ENCODE measurements at regions not wholly inside any gene's neighbourhood (a gene's known extent, or its start where the extent isn't known, plus 50 kb on each side); places are given as distances from the start of the nearest gene placed in this dataset.
"Not testable (repeated sequence)": the region's sequence is repeated elsewhere in the genome, so short reads cannot be mapped to it uniquely, and the experiment has no call there.

GRCh38 chr7:146057958-146058357 is 58.6 kb upstream of the CNTNAP2 start:
- TF ChIP-seq CTCF (IDR thresholded peaks at IDR 0.05) (no peak), POLR2A (IDR thresholded peaks at IDR 0.05) (no peak)
- Histone ChIP-seq H3K27me3 (no peaks in the 10 kb centered on the region), H3K9me3 (no peaks in the 10 kb centered on the region), H3K4me3 (no peak overlapping the region), H3K4me1 (no peaks in the 10 kb centered on the region), H3K27ac (no peak overlapping the region), H3K36me3 (no peaks in the 10 kb centered on the region)
- no peak for DNase-seq
- intact Hi-C loops (cut with DNase I; ENCODE audit: low total_unique reads) = no loop called here

- TF ChIP-seq POLR2A (IDR thresholded peaks at IDR 0.05) (no peak), CTCF (IDR thresholded peaks at IDR 0.05) (no peak)
- H3K27me3 ChIP-seq = no peaks in the 10 kb centered on the region
- H3K4me1 ChIP-seq = no peaks in the 10 kb centered on the region
- intact Hi-C loops (cut with DNase I; ENCODE audit: low total_unique reads) = no loop called here
- no peaks in the 10 kb centered on the region for H3K9me3 ChIP-seq
- H3K27ac ChIP-seq = no peak overlapping the region
- no peak overlapping the region for H3K4me3 ChIP-seq
- no peak for DNase-seq
- no peaks in the 10 kb centered on the region for H3K36me3 ChIP-seq
Observed at GRCh38 chr7:146054909-146055308, 61.7 kb upstream of the CNTNAP2 start.

- no peaks in the 10 kb centered on the region for H3K36me3 ChIP-seq
- no peak for DNase-seq
- no peak overlapping the region for H3K27ac ChIP-seq
- no peaks in the 10 kb centered on the region for H3K4me1 ChIP-seq
- intact Hi-C loops (cut with DNase I; ENCODE audit: low total_unique reads) = no loop called here
- H3K27me3 ChIP-seq = no peaks in the 10 kb centered on the region
- no peak overlapping the region for H3K4me3 ChIP-seq
- TF ChIP-seq POLR2A (IDR thresholded peaks at IDR 0.05) = no peak
- TF ChIP-seq CTCF (IDR thresholded peaks at IDR 0.05) = no peak
- H3K9me3 ChIP-seq = no peaks in the 10 kb centered on the region
Observed at GRCh38 chr7:146053492-146053891, 63.1 kb upstream of the CNTNAP2 start.

- intact Hi-C loops (cut with DNase I; ENCODE audit: low total_unique reads); H3K4me3 ChIP-seq; H3K27me3 ChIP-seq; H3K9me3 ChIP-seq; DNase-seq; H3K4me1 ChIP-seq; H3K36me3 ChIP-seq; H3K27ac ChIP-seq: not testable (repeated sequence)
Observed at GRCh38 chr7:146043310-146043709, 73.3 kb upstream of the CNTNAP2 start.

- intact Hi-C loops (cut with DNase I; ENCODE audit: low total_unique reads) = no loop called here
- no peaks in the 10 kb centered on the region for H3K4me1 ChIP-seq
- no peaks in the 10 kb centered on the region for H3K36me3 ChIP-seq
- no peak for TF ChIP-seq POLR2A (IDR thresholded peaks at IDR 0.05)
- TF ChIP-seq CTCF (IDR thresholded peaks at IDR 0.05) = no peak
- no peaks in the 10 kb centered on the region for H3K9me3 ChIP-seq
- no peak for DNase-seq
- no peak overlapping the region for H3K27ac ChIP-seq
- no peaks in the 10 kb centered on the region for H3K27me3 ChIP-seq
- no peak overlapping the region for H3K4me3 ChIP-seq
Observed at GRCh38 chr7:146028251-146028750, 88.3 kb upstream of the CNTNAP2 start.

GRCh38 chr7:146027243-146027642 is 89.4 kb upstream of the CNTNAP2 start:
- TF ChIP-seq POLR2A (IDR thresholded peaks at IDR 0.05) = no peak
- no peak for TF ChIP-seq CTCF (IDR thresholded peaks at IDR 0.05)
- DNase-seq = no peak
- Histone ChIP-seq H3K36me3 (no peaks in the 10 kb centered on the region), H3K4me3 (no peak overlapping the region), H3K4me1 (no peaks in the 10 kb centered on the region), H3K27ac (no peak overlapping the region), H3K9me3 (no peaks in the 10 kb centered on the region), H3K27me3 (no peaks in the 10 kb centered on the region)
- intact Hi-C loops (cut with DNase I; ENCODE audit: low total_unique reads) = no loop called here
